ENCODE measurements at regions not wholly inside any gene's neighbourhood (a gene's known extent, or its start where the extent isn't known, plus 50 kb on each side); places are given as distances from the start of the nearest gene placed in this dataset.

DNA sequence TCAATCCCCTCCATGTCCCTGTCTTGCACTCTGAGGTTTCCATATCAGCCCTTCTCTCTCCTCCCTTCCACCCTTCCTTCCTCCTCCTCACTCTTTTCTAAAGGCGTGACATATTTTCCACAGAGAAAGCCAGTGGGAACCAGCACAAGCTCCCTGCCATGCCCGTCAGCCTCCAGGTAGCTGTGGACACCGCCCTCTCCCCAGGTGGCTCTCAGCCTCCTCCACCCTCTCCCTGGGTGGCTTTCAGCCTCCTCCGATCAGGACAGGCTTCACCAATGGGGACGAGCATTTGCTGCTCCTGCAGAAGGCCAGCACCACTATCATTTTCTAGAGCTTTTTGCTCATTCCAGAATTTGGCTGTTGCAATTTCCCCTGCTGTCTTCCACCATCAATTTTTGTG lies 236.6 kb downstream of the GADD45G start:
- H3K4me3 Mint-ChIP-seq (ENCODE audit: unreplicated experiment), result no peak overlapping the region
- no peaks in the 10 kb centered on the region for H3K9me3 Mint-ChIP-seq (ENCODE audit: unreplicated experiment)
- Histone ChIP-seq H3K27me3 (replicated peaks; ENCODE audit: control insufficient read depth, insufficient read depth, low read length) (no peaks in the 10 kb centered on the region), H3K4me3 (ENCODE audit: low read depth, low read length) (no peak overlapping the region), H3K4me1 (no peaks in the 10 kb centered on the region), H3K9me3 (no peaks in the 10 kb centered on the region), H3K36me3 (ENCODE audit: control insufficient read depth, insufficient read depth, low read length) (no peaks in the 10 kb centered on the region)
- TF ChIP-seq, protein P1, sequence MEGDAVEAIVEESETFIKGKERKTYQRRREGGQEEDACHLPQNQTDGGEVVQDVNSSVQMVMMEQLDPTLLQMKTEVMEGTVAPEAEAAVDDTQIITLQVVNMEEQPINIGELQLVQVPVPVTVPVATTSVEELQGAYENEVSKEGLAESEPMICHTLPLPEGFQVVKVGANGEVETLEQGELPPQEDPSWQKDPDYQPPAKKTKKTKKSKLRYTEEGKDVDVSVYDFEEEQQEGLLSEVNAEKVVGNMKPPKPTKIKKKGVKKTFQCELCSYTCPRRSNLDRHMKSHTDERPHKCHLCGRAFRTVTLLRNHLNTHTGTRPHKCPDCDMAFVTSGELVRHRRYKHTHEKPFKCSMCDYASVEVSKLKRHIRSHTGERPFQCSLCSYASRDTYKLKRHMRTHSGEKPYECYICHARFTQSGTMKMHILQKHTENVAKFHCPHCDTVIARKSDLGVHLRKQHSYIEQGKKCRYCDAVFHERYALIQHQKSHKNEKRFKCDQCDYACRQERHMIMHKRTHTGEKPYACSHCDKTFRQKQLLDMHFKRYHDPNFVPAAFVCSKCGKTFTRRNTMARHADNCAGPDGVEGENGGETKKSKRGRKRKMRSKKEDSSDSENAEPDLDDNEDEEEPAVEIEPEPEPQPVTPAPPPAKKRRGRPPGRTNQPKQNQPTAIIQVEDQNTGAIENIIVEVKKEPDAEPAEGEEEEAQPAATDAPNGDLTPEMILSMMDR (IDR thresholded peaks at IDR 0.05; ENCODE audit: insufficient read depth in 1 of 2, low read depth in 1 of 2, low read length in 1 of 2, severe bottlenecking in 1 of 2, unreplicated experiment in 1 of 2), result no peak
- DNase-seq, result no peak
- no TSS peak for BruUV-seq (replicated peaks)
- ChIA-PET POLR2A (no interaction called here), CTCF (no interaction called here)
- intact Hi-C loops (cut with micrococcal nuclease; ENCODE audit: unreplicated experiment), result no loop called here
- no peaks in the 10 kb centered on the region for H3K36me3 Mint-ChIP-seq (ENCODE audit: insufficient read depth, unreplicated experiment)
- H3K4me1 Mint-ChIP-seq (ENCODE audit: low read depth, unreplicated experiment), result peaks cover 6% of the 10 kb centered on the region
- H3K27me3 Mint-ChIP-seq (ENCODE audit: insufficient read depth, unreplicated experiment), result no peaks in the 10 kb centered on the region
- H3K27ac Mint-ChIP-seq (ENCODE audit: unreplicated experiment), result no peak overlapping the region

DNA sequence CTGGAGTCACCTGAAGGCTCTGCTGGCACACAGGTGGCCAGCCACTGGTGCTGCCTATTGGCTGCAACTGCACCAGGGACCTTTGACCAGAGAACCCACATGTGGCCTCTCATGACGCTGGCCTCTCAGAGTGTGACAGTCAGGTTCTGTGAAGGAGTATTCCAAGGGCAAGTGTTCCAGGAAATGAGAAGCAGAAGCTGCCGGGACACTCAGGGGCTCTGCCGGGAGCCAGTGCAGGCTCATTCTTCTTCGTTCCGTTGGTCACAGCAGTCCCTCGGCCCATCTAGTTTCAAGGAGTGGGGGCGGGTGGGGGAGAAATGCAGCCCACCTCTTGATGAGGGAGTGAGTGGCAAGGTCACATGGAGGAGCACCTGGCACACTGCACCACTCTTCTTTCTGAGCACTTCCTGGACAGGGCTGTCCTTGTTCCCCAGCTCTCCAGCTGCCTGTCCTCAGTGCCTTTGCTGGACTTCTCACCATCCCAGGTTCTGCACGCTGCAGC lies 237.5 kb downstream of the GADD45G start:
- Histone ChIP-seq H3K27me3 (replicated peaks; ENCODE audit: control insufficient read depth, insufficient read depth, low read length) (no peaks in the 10 kb centered on the region), H3K4me3 (ENCODE audit: low read depth, low read length) (no peak overlapping the region), H3K36me3 (ENCODE audit: control insufficient read depth, insufficient read depth, low read length) (no peaks in the 10 kb centered on the region), H3K9me3 (no peaks in the 10 kb centered on the region), H3K4me1 (no peaks in the 10 kb centered on the region)
- TF ChIP-seq, protein P1 (IDR thresholded peaks at IDR 0.05; ENCODE audit: insufficient read depth in 1 of 2, low read depth in 1 of 2, low read length in 1 of 2, severe bottlenecking in 1 of 2, unreplicated experiment in 1 of 2), result no peak
- peaks cover 6% of the 10 kb centered on the region for H3K4me1 Mint-ChIP-seq (ENCODE audit: low read depth, unreplicated experiment)
- no peak overlapping the region for H3K27ac Mint-ChIP-seq (ENCODE audit: unreplicated experiment)
- ChIA-PET CTCF (no interaction called here), POLR2A (no interaction called here)
- DNase-seq, result no peak
- no peaks in the 10 kb centered on the region for H3K27me3 Mint-ChIP-seq (ENCODE audit: insufficient read depth, unreplicated experiment)
- H3K36me3 Mint-ChIP-seq (ENCODE audit: insufficient read depth, unreplicated experiment), result no peaks in the 10 kb centered on the region
- intact Hi-C loops (cut with micrococcal nuclease; ENCODE audit: unreplicated experiment), result no loop called here
- H3K9me3 Mint-ChIP-seq (ENCODE audit: unreplicated experiment), result no peaks in the 10 kb centered on the region
- H3K4me3 Mint-ChIP-seq (ENCODE audit: unreplicated experiment), result no peak overlapping the region
- no TSS peak for BruUV-seq (replicated peaks)

DNA sequence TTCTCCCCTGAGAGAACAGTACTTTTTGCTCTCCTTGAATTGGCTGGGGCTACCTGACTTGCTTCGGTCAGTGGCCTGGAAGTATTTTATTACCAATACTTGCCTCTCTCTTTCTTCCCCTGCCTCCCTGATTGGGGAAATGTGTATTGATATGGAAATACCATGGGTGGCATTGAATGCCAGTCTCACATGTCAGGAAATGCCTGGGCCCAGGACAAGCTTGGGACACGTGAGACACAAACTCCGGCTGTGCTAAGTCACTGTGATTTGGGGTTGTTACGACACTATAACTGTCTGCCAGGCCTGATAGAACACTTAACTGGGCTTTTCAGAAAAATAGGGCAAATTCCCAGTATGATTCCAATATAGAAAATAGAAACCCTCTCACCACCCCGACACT lies 238.3 kb downstream of the GADD45G start:
- Mint-ChIP-seq H3K9me3 (ENCODE audit: unreplicated experiment) (no peaks in the 10 kb centered on the region), H3K4me1 (ENCODE audit: low read depth, unreplicated experiment) (peaks cover 6% of the 10 kb centered on the region), H3K27ac (ENCODE audit: unreplicated experiment) (no peak overlapping the region), H3K4me3 (ENCODE audit: unreplicated experiment) (no peak overlapping the region), H3K27me3 (ENCODE audit: insufficient read depth, unreplicated experiment) (no peaks in the 10 kb centered on the region), H3K36me3 (ENCODE audit: insufficient read depth, unreplicated experiment) (no peaks in the 10 kb centered on the region)
- TF ChIP-seq, protein P1 (IDR thresholded peaks at IDR 0.05; ENCODE audit: insufficient read depth in 1 of 2, low read depth in 1 of 2, low read length in 1 of 2, severe bottlenecking in 1 of 2, unreplicated experiment in 1 of 2), result no peak
- Histone ChIP-seq H3K27me3 (replicated peaks; ENCODE audit: control insufficient read depth, insufficient read depth, low read length) (no peaks in the 10 kb centered on the region), H3K36me3 (ENCODE audit: control insufficient read depth, insufficient read depth, low read length) (no peaks in the 10 kb centered on the region), H3K9me3 (no peaks in the 10 kb centered on the region), H3K4me1 (no peaks in the 10 kb centered on the region), H3K4me3 (ENCODE audit: low read depth, low read length) (no peak overlapping the region)
- ChIA-PET POLR2A (no interaction called here), CTCF (no interaction called here)
- intact Hi-C loops (cut with micrococcal nuclease; ENCODE audit: unreplicated experiment), result no loop called here
- no peak for DNase-seq
- BruUV-seq (replicated peaks), result no TSS peak

Data from Caco-2 (cell line).